Keratinocyte (primary cell): ENCODE measurements at regions not wholly inside any gene's neighbourhood (a gene's known extent, or its start where the extent isn't known, plus 50 kb on each side); places are given as distances from the start of the nearest gene placed in this dataset.

Experiments
- CTCF ChIP-seq, 3 experiments: IDR thresholded peaks in 1 of 3; conservative IDR thresholded peaks in 1 of 3; optimal IDR thresholded peaks in 1 of 3; 2 replicates in 2 of 3; 3 replicates in 1 of 3; pipeline versions ENCODE3 to v1.5.1; 2011; ENCODE audit warnings: low read length in 3 of 3, mild to moderate bottlenecking in 3 of 3, moderate library complexity in 2 of 3, control low read depth in 1 of 3, inconsistent platforms in 1 of 3; ENCODE audit not compliant: insufficient read depth in 2 of 3; ENCODE audit errors: extremely low read depth in 1 of 3
- EZH2 ChIP-seq: IDR thresholded peaks from one replicate; pipeline ENCODE4 v1.6.1; 2012; ENCODE audit warnings: inconsistent platforms, mild to moderate bottlenecking, low read length, moderate library complexity

- no peak for TF ChIP-seq CTCF (optimal IDR thresholded peaks at IDR 0.05 in 1 of 3, IDR thresholded peaks at IDR 0.05 in 1 of 3, conservative IDR thresholded peaks at IDR 0.05 in 1 of 3; ENCODE audit: extremely low read depth in 1 of 3, insufficient read depth in 2 of 3, low read length in 3 of 3)
- TF ChIP-seq EZH2: no peak
These were observed 128.6 kb upstream of the SPATA12 start for GRCh38 chr3:56931836-56932235.
